22Rv1 (cell line): ENCODE measurements at regions not wholly inside any gene's neighbourhood (a gene's known extent, or its start where the extent isn't known, plus 50 kb on each side); places are given as distances from the start of the nearest gene placed in this dataset.

Experiments
- ZFX ChIP-seq: fragments of 450-650 bp; IDR thresholded peaks from 2 replicates; pipeline ENCODE4 v1.6.1; 2017; ENCODE audit warnings: antibody characterized with exemption, borderline replicate concordance
- TF ChIP-seq, protein P1 (sequence below): fragments of 450-650 bp; IDR thresholded peaks from 2 replicates; pipeline ENCODE4 v1.5.1; 2017; ENCODE audit warnings: mild to moderate bottlenecking

- TF ChIP-seq, protein P1, sequence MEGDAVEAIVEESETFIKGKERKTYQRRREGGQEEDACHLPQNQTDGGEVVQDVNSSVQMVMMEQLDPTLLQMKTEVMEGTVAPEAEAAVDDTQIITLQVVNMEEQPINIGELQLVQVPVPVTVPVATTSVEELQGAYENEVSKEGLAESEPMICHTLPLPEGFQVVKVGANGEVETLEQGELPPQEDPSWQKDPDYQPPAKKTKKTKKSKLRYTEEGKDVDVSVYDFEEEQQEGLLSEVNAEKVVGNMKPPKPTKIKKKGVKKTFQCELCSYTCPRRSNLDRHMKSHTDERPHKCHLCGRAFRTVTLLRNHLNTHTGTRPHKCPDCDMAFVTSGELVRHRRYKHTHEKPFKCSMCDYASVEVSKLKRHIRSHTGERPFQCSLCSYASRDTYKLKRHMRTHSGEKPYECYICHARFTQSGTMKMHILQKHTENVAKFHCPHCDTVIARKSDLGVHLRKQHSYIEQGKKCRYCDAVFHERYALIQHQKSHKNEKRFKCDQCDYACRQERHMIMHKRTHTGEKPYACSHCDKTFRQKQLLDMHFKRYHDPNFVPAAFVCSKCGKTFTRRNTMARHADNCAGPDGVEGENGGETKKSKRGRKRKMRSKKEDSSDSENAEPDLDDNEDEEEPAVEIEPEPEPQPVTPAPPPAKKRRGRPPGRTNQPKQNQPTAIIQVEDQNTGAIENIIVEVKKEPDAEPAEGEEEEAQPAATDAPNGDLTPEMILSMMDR, result no peak
- no peak for TF ChIP-seq ZFX
These were observed 269.2 kb downstream of the CDC5L start for GRCh38 chr6:44656691-44657090.
